MCF 10A (cell line): ENCODE measurements at regions not wholly inside any gene's neighbourhood (a gene's known extent, or its start where the extent isn't known, plus 50 kb on each side); places are given as distances from the start of the nearest gene placed in this dataset.

Source experiments
- BruUV-seq: library from RNA; stranded (reverse); fragments of 400-500 nt; replicated peaks from 2 replicates; lab custom pipeline; 2021; lab: Mats Ljungman, UMichigan
- CTCF ChIA-PET: fragments of 300-600 bp; sonication (Branson Sonifier 250); formaldehyde crosslinking; extraction: SDS; loops from one replicate; lab custom pipeline; 2021; ENCODE audit warnings: antibody characterized with exemption, inconsistent platforms; lab: Yijun Ruan, JAX
- POLR2A ChIA-PET: fragments of 300-600, 350-650 bp; sonication (Branson Sonifier 250); formaldehyde crosslinking; extraction: SDS; loops from one replicate; lab custom pipeline; 2020; ENCODE audit warnings: antibody characterized with exemption, inconsistent platforms; lab: Yijun Ruan, JAX
- DNase-seq: peaks from one replicate; pipeline ENCODE4 v3.0.0-alpha.2; 2018; ENCODE audit not compliant: unreplicated experiment
- H3K27ac Mint-ChIP-seq: one replicate; pipeline ENCODE4 v1.8.0; 2022; ENCODE audit warnings: mild to moderate bottlenecking, low read depth, mixed read lengths; ENCODE audit not compliant: unreplicated experiment
- H3K27me3 Mint-ChIP-seq: one replicate; pipeline ENCODE4 v1.8.0; 2022; ENCODE audit warnings: mixed read lengths; ENCODE audit not compliant: insufficient read depth, unreplicated experiment
- H3K36me3 Mint-ChIP-seq: one replicate; pipeline ENCODE4 v1.8.0; 2022; ENCODE audit warnings: mild to moderate bottlenecking, moderate library complexity, mixed read lengths; ENCODE audit not compliant: insufficient read depth, unreplicated experiment
- H3K4me1 Mint-ChIP-seq: one replicate; pipeline ENCODE4 v1.8.0; 2022; ENCODE audit warnings: mixed read lengths; ENCODE audit not compliant: insufficient read depth, unreplicated experiment
- H3K4me3 Mint-ChIP-seq: one replicate; pipeline ENCODE4 v1.8.0; 2022; ENCODE audit warnings: mild to moderate bottlenecking, moderate library complexity, mixed read lengths; ENCODE audit not compliant: unreplicated experiment
- H3K9me3 Mint-ChIP-seq: one replicate; pipeline ENCODE4 v1.8.0; 2022; ENCODE audit warnings: mixed read lengths; ENCODE audit not compliant: unreplicated experiment
- CTCF ChIP-seq: fragments of 200-600 bp; IDR thresholded peaks from one replicate; pipeline ENCODE4 v1.8.0; 2022; ENCODE audit warnings: antibody characterized with exemption, mild to moderate bottlenecking; ENCODE audit not compliant: unreplicated experiment
- intact Hi-C: fragments of 100-400 bp; cut with micrococcal nuclease; formaldehyde crosslinking; loops from 2 replicates; pipeline ENCODE4 v1.14.1; 2022

GRCh38 chr4:27101561-27101960 lies 240.9 kb downstream of the STIM2 start:
- DNase-seq, result no peak
- H3K9me3 Mint-ChIP-seq, result no peaks in the 10 kb centered on the region
- H3K4me3 Mint-ChIP-seq, result no peak overlapping the region
- peaks cover 6% of the 10 kb centered on the region for H3K4me1 Mint-ChIP-seq
- H3K27ac Mint-ChIP-seq, result no peak overlapping the region
- POLR2A ChIA-PET, result no interaction called here
- BruUV-seq, result no TSS peak
- intact Hi-C loops, result no loop called here
- no peaks in the 10 kb centered on the region for H3K36me3 Mint-ChIP-seq
- no peaks in the 10 kb centered on the region for H3K27me3 Mint-ChIP-seq
- TF ChIP-seq CTCF, result no peak
- CTCF ChIA-PET, result interaction anchor here (0.5 to 1.4 kb wide), 3 partner anchors 11 to 547 kb away, joined by 3 to 5 read pairs (median 4); no protein-coding TSS in a partner anchor

DNA sequence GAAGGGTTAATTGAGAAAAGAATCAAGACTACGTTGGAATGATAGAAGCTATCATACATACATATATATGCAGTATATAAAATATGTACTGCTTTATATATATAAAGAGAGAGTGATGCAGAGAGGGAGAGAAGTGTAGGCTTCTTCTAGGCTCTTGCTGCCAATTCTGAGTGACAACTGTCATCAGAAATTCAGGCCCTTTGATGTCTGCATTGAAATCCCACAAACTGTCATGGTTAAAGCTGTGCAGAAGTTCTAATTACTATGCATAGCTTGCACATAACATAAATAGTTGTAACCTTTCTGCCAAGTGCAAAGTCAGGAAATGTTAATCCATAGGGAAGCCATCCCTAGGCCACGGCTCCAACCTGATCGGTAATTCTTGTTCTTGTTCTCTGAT lies 251.0 kb downstream of the STIM2 start:
- H3K27me3 Mint-ChIP-seq, result no peaks in the 10 kb centered on the region
- DNase-seq, result no peak
- no peak for TF ChIP-seq CTCF
- no peaks in the 10 kb centered on the region for H3K36me3 Mint-ChIP-seq
- no peaks in the 10 kb centered on the region for H3K4me1 Mint-ChIP-seq
- no TSS peak for BruUV-seq
- intact Hi-C loops, result no loop called here
- CTCF ChIA-PET, result interaction anchor here (1.1 to 1.6 kb wide), 2 partner anchors 10 to 16 kb away, joined by 3 to 5 read pairs; no protein-coding TSS in a partner anchor
- no peak overlapping the region for H3K4me3 Mint-ChIP-seq
- POLR2A ChIA-PET, result no interaction called here
- H3K9me3 Mint-ChIP-seq, result no peaks in the 10 kb centered on the region
- H3K27ac Mint-ChIP-seq, result no peak overlapping the region

- BruUV-seq, result no TSS peak
- TF ChIP-seq CTCF, result no peak
- Mint-ChIP-seq H3K27me3 (no peaks in the 10 kb centered on the region), H3K9me3 (no peaks in the 10 kb centered on the region), H3K27ac (no peak overlapping the region), H3K4me3 (no peak overlapping the region), H3K36me3 (no peaks in the 10 kb centered on the region), H3K4me1 (no peaks in the 10 kb centered on the region)
- intact Hi-C loops, result no loop called here
- CTCF ChIA-PET, result interaction anchor here (1.1 to 1.6 kb wide), 2 partner anchors 11 to 17 kb away, joined by 3 to 5 read pairs; no protein-coding TSS in a partner anchor
- POLR2A ChIA-PET, result no interaction called here
- no peak for DNase-seq
Observed at GRCh38 chr4:27112587-27112986, 251.9 kb downstream of the STIM2 start.

GRCh38 chr4:27115221-27115620 lies 254.6 kb downstream of the STIM2 start:
- DNase-seq, result no peak
- TF ChIP-seq CTCF, result no peak
- no TSS peak for BruUV-seq
- CTCF ChIA-PET, result no interaction called here
- Mint-ChIP-seq H3K4me1 (no peaks in the 10 kb centered on the region), H3K4me3 (no peak overlapping the region), H3K27me3 (no peaks in the 10 kb centered on the region), H3K36me3 (no peaks in the 10 kb centered on the region), H3K9me3 (no peaks in the 10 kb centered on the region), H3K27ac (no peak overlapping the region)
- intact Hi-C loops, result no loop called here
- POLR2A ChIA-PET, result no interaction called here
